ENCODE measurements at regions not wholly inside any gene's neighbourhood (a gene's known extent, or its start where the extent isn't known, plus 50 kb on each side); places are given as distances from the start of the nearest gene placed in this dataset.
"Not testable (repeated sequence)": the region's sequence is repeated elsewhere in the genome, so short reads cannot be mapped to it uniquely, and the experiment has no call there.

DNA sequence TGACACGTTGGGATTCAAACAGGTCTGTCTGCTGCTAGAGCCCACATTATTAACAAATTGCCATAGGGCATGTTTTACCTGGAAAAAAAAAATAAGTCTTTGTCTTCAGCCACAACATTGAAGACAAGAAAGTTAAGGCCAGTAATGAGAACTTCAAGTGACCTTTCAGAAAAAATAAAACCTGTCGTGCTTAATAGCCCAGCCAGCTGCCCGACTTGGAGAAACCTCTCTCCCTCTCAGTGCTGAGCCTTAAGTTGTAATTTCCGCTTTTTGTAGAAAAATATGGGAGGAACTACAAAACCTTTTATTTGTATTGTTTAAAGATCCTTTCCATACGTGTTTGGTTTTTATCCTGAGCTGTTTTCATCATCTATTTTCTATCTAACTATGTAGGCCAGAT is 454.3 kb upstream of the SLITRK6 start:
- not testable (repeated sequence) for H3K9me3 ChIP-seq (ENCODE audit: low read depth); H3K4me3 ChIP-seq; H3K9ac ChIP-seq; H2AFZ ChIP-seq (replicated peaks); H3K79me2 ChIP-seq (ENCODE audit: low read depth); H3K36me3 ChIP-seq; H3K4me2 ChIP-seq; H3K27me3 ChIP-seq; H3K4me3 Mint-ChIP-seq; H3K4me1 ChIP-seq; H3K9me3 Mint-ChIP-seq; H4K20me1 ChIP-seq (ENCODE audit: low read depth); H3K27ac Mint-ChIP-seq; H3F3A ChIP-seq (ENCODE audit: low read depth); H3K36me3 Mint-ChIP-seq; H3K4me1 Mint-ChIP-seq; H3K27me3 Mint-ChIP-seq (ENCODE audit: insufficient read depth, low read depth); H3K27ac ChIP-seq; DNase-seq (ENCODE audit: low spot score)

DNA sequence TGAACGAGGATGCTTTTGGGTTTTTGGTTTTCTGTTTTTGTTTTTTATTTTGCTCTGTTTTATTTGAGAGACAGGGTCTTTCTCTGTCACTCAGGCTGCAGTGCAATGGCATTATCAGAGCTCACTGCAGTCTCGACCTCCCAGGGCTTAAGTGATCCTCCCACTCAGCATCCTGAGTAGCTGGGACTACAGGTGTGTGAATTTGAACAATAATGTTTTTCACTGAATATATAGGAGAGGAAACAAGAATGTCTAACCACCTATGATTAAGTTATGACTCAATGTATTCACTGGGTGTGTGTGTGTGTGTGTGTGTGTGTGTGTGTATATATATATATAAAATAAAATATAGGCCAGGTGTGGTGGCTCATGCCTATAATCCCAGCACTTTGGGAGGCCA is 456.6 kb upstream of the SLITRK6 start:
- not testable (repeated sequence) for H3K27ac Mint-ChIP-seq; H3K4me3 Mint-ChIP-seq; H3K27me3 Mint-ChIP-seq (ENCODE audit: insufficient read depth, low read depth); H3K27me3 ChIP-seq; H2AFZ ChIP-seq (replicated peaks); DNase-seq (ENCODE audit: low spot score); H3K36me3 Mint-ChIP-seq; H3K27ac ChIP-seq; H3K4me2 ChIP-seq; H3K4me3 ChIP-seq; H3K9ac ChIP-seq; H3K4me1 ChIP-seq; H3F3A ChIP-seq (ENCODE audit: low read depth); H3K36me3 ChIP-seq; H3K4me1 Mint-ChIP-seq; H3K9me3 Mint-ChIP-seq; H3K9me3 ChIP-seq (ENCODE audit: low read depth); H3K79me2 ChIP-seq (ENCODE audit: low read depth); H4K20me1 ChIP-seq (ENCODE audit: low read depth)

DNA sequence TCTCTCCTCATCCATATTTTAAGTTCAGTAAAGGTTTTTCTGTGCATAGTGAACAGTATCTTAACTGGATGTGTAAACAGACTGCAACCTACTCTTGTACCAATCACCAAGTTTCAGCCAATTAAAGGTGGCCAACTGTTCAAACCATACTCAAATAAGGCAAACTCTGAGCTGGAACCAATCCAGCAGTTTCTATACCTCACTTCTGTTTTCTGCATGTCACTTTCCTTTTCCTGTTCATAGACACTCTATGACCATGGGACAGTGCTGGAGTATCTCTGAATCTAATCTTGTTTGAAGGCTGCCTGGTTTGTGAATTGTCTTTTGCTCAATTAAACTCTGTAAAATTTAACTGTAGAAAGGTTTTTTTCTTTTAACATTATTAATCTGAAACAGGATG is 470.3 kb upstream of the SLITRK6 start:
- Histone ChIP-seq H3K36me3 (no peaks in the 10 kb centered on the region), H3K9me3 (ENCODE audit: low read depth) (no peaks in the 10 kb centered on the region), H3F3A (ENCODE audit: low read depth) (no peaks in the 10 kb centered on the region), H3K4me3 (no peak overlapping the region), H3K9ac (no peak overlapping the region), H2AFZ (replicated peaks) (no peak overlapping the region), H4K20me1 (ENCODE audit: low read depth) (no peaks in the 10 kb centered on the region), H3K4me1 (no peaks in the 10 kb centered on the region), H3K4me2 (no peak overlapping the region), H3K27me3 (no peaks in the 10 kb centered on the region), H3K79me2 (ENCODE audit: low read depth) (no peaks in the 10 kb centered on the region), H3K27ac (no peak overlapping the region)
- Mint-ChIP-seq H3K36me3 (peaks cover 3% of the 10 kb centered on the region), H3K27ac (no peak overlapping the region), H3K4me1 (no peaks in the 10 kb centered on the region), H3K9me3 (no peaks in the 10 kb centered on the region), H3K4me3 (no peak overlapping the region), H3K27me3 (ENCODE audit: insufficient read depth, low read depth) (no peaks in the 10 kb centered on the region)
- DNase-seq (ENCODE audit: low spot score), result no peak
- no peak for TF ChIP-seq EZH2phosphoT487 (IDR thresholded peaks at IDR 0.05)

GRCh38 chr13:86282442-86282841 is 483.2 kb upstream of the SLITRK6 start:
- no peak for TF ChIP-seq CTCF (IDR thresholded peaks at IDR 0.05)
- TF ChIP-seq EZH2phosphoT487 (IDR thresholded peaks at IDR 0.05), result no peak
- no peak for TF ChIP-seq EZH2 (IDR thresholded peaks at IDR 0.05)

DNA sequence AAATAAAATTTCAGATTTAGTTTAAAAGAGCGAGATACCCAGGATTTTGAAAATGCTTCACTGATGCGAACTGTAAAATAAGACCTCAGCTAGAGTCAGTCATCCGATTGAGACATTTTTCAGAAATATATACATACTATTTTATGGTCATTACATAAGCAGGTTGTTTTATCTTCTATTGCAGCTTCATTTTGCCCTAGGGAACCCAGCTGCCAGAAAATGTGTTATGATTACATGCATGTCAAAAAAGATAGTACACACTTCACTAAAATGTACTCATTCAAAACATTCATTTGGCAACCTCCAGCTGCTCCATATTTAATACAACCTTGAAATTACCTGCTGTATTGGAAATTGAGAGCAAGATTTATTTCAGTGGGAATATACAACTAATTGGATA is 483.8 kb upstream of the SLITRK6 start:
- H3K79me2 ChIP-seq (ENCODE audit: low read depth), result no peaks in the 10 kb centered on the region
- no peaks in the 10 kb centered on the region for H3K36me3 Mint-ChIP-seq

More at GRCh38 chr13:86282442-86282841, 483.2 kb upstream of the SLITRK6 start:
- Mint-ChIP-seq H3K9me3 (no peaks in the 10 kb centered on the region), H3K27me3 (ENCODE audit: insufficient read depth, low read depth) (no peaks in the 10 kb centered on the region), H3K4me1 (peaks cover 6% of the 10 kb centered on the region), H3K4me3 (no peak overlapping the region), H3K27ac (no peak overlapping the region), H3K36me3 (no peaks in the 10 kb centered on the region)
- DNase-seq (ENCODE audit: low spot score), result no peak
- Histone ChIP-seq H2AFZ (replicated peaks) (no peak overlapping the region), H3K27me3 (no peaks in the 10 kb centered on the region), H3K9ac (no peak overlapping the region), H3K9me3 (ENCODE audit: low read depth) (no peaks in the 10 kb centered on the region), H4K20me1 (ENCODE audit: low read depth) (no peaks in the 10 kb centered on the region), H3F3A (ENCODE audit: low read depth) (no peaks in the 10 kb centered on the region), H3K4me3 (no peak overlapping the region), H3K79me2 (ENCODE audit: low read depth) (no peaks in the 10 kb centered on the region), H3K36me3 (no peaks in the 10 kb centered on the region), H3K27ac (no peak overlapping the region), H3K4me2 (no peak overlapping the region), H3K4me1 (no peaks in the 10 kb centered on the region)

More for the DNA sequence above, 483.8 kb upstream of the SLITRK6 start:
- H3F3A ChIP-seq (ENCODE audit: low read depth), result no peaks in the 10 kb centered on the region
- no peaks in the 10 kb centered on the region for H3K9me3 ChIP-seq (ENCODE audit: low read depth)
- no peak overlapping the region for H3K4me3 ChIP-seq
- no peak overlapping the region for H2AFZ ChIP-seq (replicated peaks)
- H3K4me1 ChIP-seq, result no peaks in the 10 kb centered on the region
- Mint-ChIP-seq H3K27me3 (ENCODE audit: insufficient read depth, low read depth) (no peaks in the 10 kb centered on the region), H3K4me1 (peaks cover 6% of the 10 kb centered on the region), H3K27ac (no peak overlapping the region), H3K4me3 (no peak overlapping the region), H3K9me3 (no peaks in the 10 kb centered on the region)
- DNase-seq (ENCODE audit: low spot score), result no peak
- H3K27me3 ChIP-seq, result no peaks in the 10 kb centered on the region
- no peaks in the 10 kb centered on the region for H3K36me3 ChIP-seq
- TF ChIP-seq CTCF (IDR thresholded peaks at IDR 0.05), result no peak
- no peak for TF ChIP-seq EZH2 (IDR thresholded peaks at IDR 0.05)
- TF ChIP-seq EZH2phosphoT487 (IDR thresholded peaks at IDR 0.05), result no peak
- H3K27ac ChIP-seq, result no peak overlapping the region
- H3K4me2 ChIP-seq, result no peak overlapping the region
- H4K20me1 ChIP-seq (ENCODE audit: low read depth), result no peaks in the 10 kb centered on the region
- H3K9ac ChIP-seq, result no peak overlapping the region

Data from neural progenitor cell (in vitro differentiated cells).